ENCODE measurements at regions not wholly inside any gene's neighbourhood (a gene's known extent, or its start where the extent isn't known, plus 50 kb on each side); places are given as distances from the start of the nearest gene placed in this dataset.

GRCh38 chr6:158255989-158256601 is 56.2 kb upstream of the TULP4 start:
- TF ChIP-seq MAFK (IDR thresholded peaks at IDR 0.05; ENCODE audit: low read depth, low read length) (no peak), RAD21 (IDR thresholded peaks at IDR 0.05; ENCODE audit: low read length) (no peak), BHLHE40 (IDR thresholded peaks at IDR 0.05; ENCODE audit: low read depth, low read length) (no peak), FOS (IDR thresholded peaks at IDR 0.05; ENCODE audit: low read depth, low read length) (no peak), CHD1 (IDR thresholded peaks at IDR 0.05; ENCODE audit: low read depth, low read length) (no peak), CEBPB (IDR thresholded peaks at IDR 0.05; ENCODE audit: low read depth, low read length) (no peak), POLR2A (IDR thresholded peaks at IDR 0.05; ENCODE audit: low read depth, low read length) (no peak), NFE2L2 (IDR thresholded peaks at IDR 0.05; ENCODE audit: low read depth, low read length) (no peak)
- TF ChIP-seq, protein P1, sequence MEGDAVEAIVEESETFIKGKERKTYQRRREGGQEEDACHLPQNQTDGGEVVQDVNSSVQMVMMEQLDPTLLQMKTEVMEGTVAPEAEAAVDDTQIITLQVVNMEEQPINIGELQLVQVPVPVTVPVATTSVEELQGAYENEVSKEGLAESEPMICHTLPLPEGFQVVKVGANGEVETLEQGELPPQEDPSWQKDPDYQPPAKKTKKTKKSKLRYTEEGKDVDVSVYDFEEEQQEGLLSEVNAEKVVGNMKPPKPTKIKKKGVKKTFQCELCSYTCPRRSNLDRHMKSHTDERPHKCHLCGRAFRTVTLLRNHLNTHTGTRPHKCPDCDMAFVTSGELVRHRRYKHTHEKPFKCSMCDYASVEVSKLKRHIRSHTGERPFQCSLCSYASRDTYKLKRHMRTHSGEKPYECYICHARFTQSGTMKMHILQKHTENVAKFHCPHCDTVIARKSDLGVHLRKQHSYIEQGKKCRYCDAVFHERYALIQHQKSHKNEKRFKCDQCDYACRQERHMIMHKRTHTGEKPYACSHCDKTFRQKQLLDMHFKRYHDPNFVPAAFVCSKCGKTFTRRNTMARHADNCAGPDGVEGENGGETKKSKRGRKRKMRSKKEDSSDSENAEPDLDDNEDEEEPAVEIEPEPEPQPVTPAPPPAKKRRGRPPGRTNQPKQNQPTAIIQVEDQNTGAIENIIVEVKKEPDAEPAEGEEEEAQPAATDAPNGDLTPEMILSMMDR (conservative IDR thresholded peaks at IDR 0.05; ENCODE audit: low read depth, low read length): no peak
- no peaks in the 10 kb centered on the region for H3K27me3 ChIP-seq (ENCODE audit: control insufficient read depth, insufficient read depth, low read length)
- no CpG with 5 or more reads among the region's 5 CpGs for WGBS, 2 experiments (ENCODE audit: extremely low coverage in 2 of 2, insufficient read length in 1 of 2)

More at GRCh38 chr6:158255989-158256601, 56.2 kb upstream of the TULP4 start:
- no peak for DNase-seq
- Histone ChIP-seq H2BK20ac (ENCODE audit: low read depth, low read length) (no peak overlapping the region), H3K4ac (ENCODE audit: low read depth, low read length) (no peak overlapping the region), H3K9me3 (ENCODE audit: control insufficient read depth, insufficient read depth, low read length) (no peaks in the 10 kb centered on the region), H3K23ac (ENCODE audit: low read depth, low read length) (no peak overlapping the region), H3K9ac (ENCODE audit: low read depth, low read length) (no peak overlapping the region), H3K56ac (ENCODE audit: extremely low read depth, insufficient read depth, low read length) (no peak overlapping the region), H4K5ac (ENCODE audit: low read depth, low read length) (no peak overlapping the region), H3K9me1 (ENCODE audit: insufficient read depth, low read length) (peaks cover 12% of the 10 kb centered on the region; the same call in 1 of the 2 replicates), H4K91ac (ENCODE audit: insufficient read depth, low read depth, low read length) (no peak overlapping the region), H3K14ac (replicated peaks; ENCODE audit: low read depth, low read length) (0 out of 2 replicates have a peak overlapping the region, but pooled peaks have one; percentile 3), H2BK15ac (ENCODE audit: low read depth, low read length) (no peak overlapping the region), H2AK9ac (replicated peaks; ENCODE audit: low read depth, low read length, poor library complexity) (no peak overlapping the region), H3K36me3 (ENCODE audit: control insufficient read depth, insufficient read depth, low read length) (no peaks in the 10 kb centered on the region), H2AFZ (replicated peaks; ENCODE audit: low read length, poor library complexity) (no peak overlapping the region), H2AK5ac (ENCODE audit: low read depth, low read length) (no peak overlapping the region), H3K18ac (ENCODE audit: low read depth, low read length) (no peak overlapping the region), H4K20me1 (ENCODE audit: insufficient read depth, low read length) (peaks cover 29% of the 10 kb centered on the region; the same call in 1 of the 2 replicates), H3K4me1 (ENCODE audit: control insufficient read depth, insufficient read depth, low read length) (peaks cover 3% of the 10 kb centered on the region), H4K8ac (ENCODE audit: low read depth in 2 of 2, low read length in 2 of 2) (no peak overlapping the region), H3K4me3 (ENCODE audit: insufficient read depth, low read depth, low read length) (no peak overlapping the region), H2BK5ac (ENCODE audit: low read depth, low read length, poor library complexity, severe bottlenecking) (no peak overlapping the region), H3K79me1 (ENCODE audit: low read depth in 1 of 2, low read length in 2 of 2) (peaks cover 36 to 61% of the 10 kb centered on the region in 2 experiments), H3K27ac (ENCODE audit: insufficient read depth, low read length) (no peak overlapping the region), H3K4me2 (ENCODE audit: low read depth, low read length) (no peak overlapping the region), H2BK120ac (ENCODE audit: low read depth, low read length) (no peak overlapping the region)
- dilution Hi-C loops (cut with HindIII; ENCODE audit: low sequenced_read_pairs, unreplicated experiment): no loop called here
- ATAC-seq (ENCODE audit: low read depth): no peak
- BruUV-seq (replicated peaks): no TSS peak
- in situ Hi-C loops (cut with MboI; ENCODE audit: low sequenced_read_pairs): no loop called here
- POLR2A ChIA-PET (ENCODE audit: unreplicated experiment): no interaction called here
- CTCF ChIA-PET: no interaction called here
- intact Hi-C loops (cut with micrococcal nuclease): no loop called here
